Skeletal muscle satellite cell (primary cell): ENCODE measurements at regions not wholly inside any gene's neighbourhood (a gene's known extent, or its start where the extent isn't known, plus 50 kb on each side); places are given as distances from the start of the nearest gene placed in this dataset.
"Not testable (repeated sequence)": the region's sequence is repeated elsewhere in the genome, so short reads cannot be mapped to it uniquely, and the experiment has no call there.

ENCODE experiments used
- H3K27me3 ChIP-seq: 2 replicates; pipeline ENCODE4 v1.7.0; 2013; ENCODE audit warnings: low read length; ENCODE audit not compliant: control insufficient read depth, insufficient read depth
- H3K36me3 ChIP-seq: 2 replicates; pipeline ENCODE4 v1.7.0; 2013; ENCODE audit warnings: mild to moderate bottlenecking, control low read depth, low read length; ENCODE audit not compliant: insufficient read depth
- H3K4me1 ChIP-seq: 2 replicates; pipeline ENCODE4 v1.7.0; 2013; ENCODE audit warnings: low read length; ENCODE audit not compliant: control insufficient read depth, insufficient read depth
- H3K4me2 ChIP-seq: 2 replicates; pipeline ENCODE4 v1.7.0; 2013; ENCODE audit warnings: mild to moderate bottlenecking, low read length
- H3K4me3 ChIP-seq: 2 replicates; pipeline ENCODE4 v1.7.0; 2013; ENCODE audit warnings: low read length
- H3K9ac ChIP-seq: 2 replicates; pipeline ENCODE4 v1.7.0; 2013; ENCODE audit warnings: mild to moderate bottlenecking, low read depth, low read length, moderate library complexity
- H3K9me3 ChIP-seq: replicated peaks from 2 replicates; pipeline ENCODE4 v1.7.0; 2013; ENCODE audit warnings: mild to moderate bottlenecking, control low read depth, low read length

DNA sequence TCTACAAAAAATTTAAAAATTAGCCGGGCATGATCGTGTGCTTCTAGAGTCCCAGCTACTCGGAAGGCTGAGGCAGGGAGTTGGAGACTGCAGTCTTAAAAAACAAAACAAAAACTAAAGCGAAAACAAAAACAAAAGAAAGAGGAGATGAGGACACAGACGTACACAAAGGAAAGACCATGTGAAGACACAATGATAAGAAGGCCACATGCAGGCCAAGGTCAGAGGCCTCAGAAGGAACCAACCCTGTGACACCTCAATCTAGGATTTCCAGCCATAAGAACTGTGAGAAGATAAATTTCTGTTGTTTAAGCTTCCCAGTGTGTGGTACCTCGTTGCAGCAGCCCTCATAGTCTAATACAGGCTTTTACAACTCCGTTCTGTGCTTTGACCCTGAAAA, 177.0 kb upstream of the ATP6AP2 start:
- peaks cover 54% of the 10 kb centered on the region for H3K27me3 ChIP-seq

DNA sequence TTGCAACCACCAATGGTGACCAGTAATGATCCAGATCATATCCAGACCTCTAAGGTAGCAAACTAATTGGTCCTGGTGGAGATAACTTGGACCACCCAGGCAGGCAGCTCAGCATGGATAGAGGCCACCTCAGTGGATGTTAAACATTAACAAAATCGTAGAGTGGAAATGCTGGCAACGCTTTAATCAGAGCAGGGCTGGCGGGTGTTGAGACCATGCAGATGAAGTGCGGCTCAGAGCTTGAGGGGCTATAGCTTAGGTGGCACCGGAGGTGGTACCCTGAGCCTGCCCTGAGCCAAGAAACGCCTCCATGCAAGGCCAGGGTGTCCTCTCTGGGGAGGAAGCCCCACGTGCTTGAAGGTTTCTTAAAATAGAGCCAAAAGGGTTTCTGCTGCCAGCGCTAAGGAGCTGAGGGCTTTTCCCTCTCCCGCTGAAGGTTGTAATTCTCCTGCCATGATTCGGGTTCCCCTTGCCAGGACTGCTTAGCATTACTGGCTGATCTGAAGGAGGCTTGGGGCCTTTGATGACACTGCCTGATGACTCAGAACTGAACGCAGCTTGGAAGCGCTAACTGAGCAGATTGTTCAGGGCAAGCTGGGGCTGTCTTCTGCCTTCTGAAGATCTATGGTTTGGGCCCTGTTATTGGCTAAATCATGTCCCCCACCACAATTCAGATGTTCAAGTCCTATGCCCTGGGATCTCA, 177.8 kb upstream of the ATP6AP2 start:
- H3K36me3 ChIP-seq: no peaks in the 10 kb centered on the region
- H3K9ac ChIP-seq: no peak overlapping the region
- no peak overlapping the region for H3K4me2 ChIP-seq
- no peak overlapping the region for H3K4me3 ChIP-seq
- peaks cover 59% of the 10 kb centered on the region for H3K27me3 ChIP-seq
- H3K4me1 ChIP-seq: no peaks in the 10 kb centered on the region
- H3K9me3 ChIP-seq: no peaks in the 10 kb centered on the region

More for the DNA sequence above, 177.0 kb upstream of the ATP6AP2 start:
- Histone ChIP-seq H3K9ac (no peak overlapping the region), H3K4me2 (no peak overlapping the region), H3K4me1 (no peaks in the 10 kb centered on the region), H3K4me3 (no peak overlapping the region), H3K36me3 (no peaks in the 10 kb centered on the region), H3K9me3 (no peaks in the 10 kb centered on the region)

DNA sequence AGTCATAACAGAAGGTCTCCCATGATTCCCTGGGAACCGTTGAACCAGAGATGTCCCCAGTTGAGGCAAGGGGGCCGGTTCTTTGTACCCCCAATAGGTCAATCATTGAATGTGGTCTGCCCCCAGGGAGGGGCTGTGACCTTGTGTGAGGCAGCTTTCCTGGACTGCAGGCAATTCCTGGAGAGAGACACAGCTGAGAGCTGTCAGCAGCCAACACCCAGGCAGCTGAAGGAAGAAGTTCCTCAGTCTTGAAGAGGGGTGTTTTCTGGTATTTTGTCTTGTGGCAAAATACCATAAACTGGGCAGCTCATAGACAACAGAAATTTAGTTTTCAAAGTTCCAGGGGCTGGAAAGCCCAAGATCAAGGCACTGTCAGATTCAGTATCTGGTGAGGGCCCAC, 185.7 kb upstream of the ATP6AP2 start:
- no peak overlapping the region for H3K4me3 ChIP-seq
- no peak overlapping the region for H3K4me2 ChIP-seq
- H3K9me3 ChIP-seq: no peaks in the 10 kb centered on the region
- H3K9ac ChIP-seq: no peak overlapping the region
- H3K4me1 ChIP-seq: no peaks in the 10 kb centered on the region
- peaks cover 25% of the 10 kb centered on the region for H3K27me3 ChIP-seq
- no peaks in the 10 kb centered on the region for H3K36me3 ChIP-seq

DNA sequence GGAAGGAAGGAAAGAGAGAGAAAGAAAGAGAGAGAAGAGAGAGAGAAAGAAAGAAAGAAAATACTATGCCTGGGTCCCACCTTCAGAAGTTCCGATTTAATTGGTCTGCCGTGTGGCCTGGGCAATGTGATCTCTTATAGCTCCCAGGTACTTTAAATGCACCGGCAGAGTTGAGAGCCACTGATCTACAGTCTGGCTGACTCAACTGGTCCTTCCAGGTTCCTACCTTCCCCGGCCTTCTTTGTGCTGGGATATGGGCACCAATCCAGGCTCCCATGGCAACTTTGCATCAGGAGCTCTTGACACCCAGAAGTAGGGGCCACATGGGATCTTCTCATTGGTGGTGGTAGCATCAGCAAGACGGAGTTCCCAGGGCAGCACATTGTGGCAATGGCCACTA, 186.5 kb upstream of the ATP6AP2 start:
- Histone ChIP-seq H3K4me1 (no peaks in the 10 kb centered on the region), H3K9me3 (no peaks in the 10 kb centered on the region), H3K9ac (no peak overlapping the region), H3K4me3 (no peak overlapping the region), H3K27me3 (peaks cover 20% of the 10 kb centered on the region), H3K36me3 (no peaks in the 10 kb centered on the region), H3K4me2 (no peak overlapping the region)

DNA sequence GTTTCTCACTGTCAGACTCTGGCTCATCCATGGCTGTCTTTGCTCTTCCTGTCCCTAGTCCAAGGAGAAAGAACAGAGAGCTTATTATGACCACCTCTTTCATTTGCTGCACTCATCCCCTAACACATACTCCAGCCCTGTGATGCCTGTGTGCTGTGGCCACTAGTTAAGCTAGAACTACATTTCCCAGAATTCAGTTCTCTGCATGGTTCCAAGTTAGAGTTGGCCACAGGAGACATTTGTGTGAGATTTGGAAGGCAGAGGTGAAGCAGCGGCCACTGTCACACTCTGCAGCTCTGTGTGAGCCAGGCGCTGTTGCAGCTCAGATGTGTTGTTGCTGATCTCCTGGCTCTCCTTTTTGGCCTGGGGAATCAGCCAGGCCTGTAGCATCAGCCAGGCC, 188.2 kb upstream of the ATP6AP2 start:
- Histone ChIP-seq H3K9ac (no peak overlapping the region), H3K27me3 (peaks cover 5% of the 10 kb centered on the region), H3K4me3 (no peak overlapping the region), H3K4me2 (no peak overlapping the region), H3K4me1 (no peaks in the 10 kb centered on the region), H3K36me3 (no peaks in the 10 kb centered on the region), H3K9me3 (no peaks in the 10 kb centered on the region)

DNA sequence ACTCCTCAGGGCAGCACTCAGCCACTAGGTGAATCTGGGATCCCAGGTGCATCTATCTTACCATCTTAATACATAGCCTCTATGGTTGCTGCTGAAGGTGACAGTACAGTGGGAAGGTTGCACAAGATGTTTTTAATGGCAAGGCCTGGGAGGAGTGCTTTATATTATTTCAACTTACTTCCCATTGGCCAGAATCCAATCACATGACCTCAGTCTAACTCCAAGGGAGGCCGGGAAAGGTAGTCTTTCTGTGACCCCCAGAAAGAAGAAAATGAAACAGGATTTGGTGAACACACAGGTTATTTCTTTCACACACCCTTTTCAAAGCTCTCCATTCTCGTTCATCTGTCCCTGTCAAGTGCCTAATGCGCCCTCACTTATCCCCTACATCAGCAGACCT, 189.1 kb upstream of the ATP6AP2 start:
- no peaks in the 10 kb centered on the region for H3K4me1 ChIP-seq
- no peak overlapping the region for H3K9ac ChIP-seq
- no peaks in the 10 kb centered on the region for H3K27me3 ChIP-seq
- H3K36me3 ChIP-seq: no peaks in the 10 kb centered on the region
- H3K4me2 ChIP-seq: no peak overlapping the region
- H3K9me3 ChIP-seq: no peaks in the 10 kb centered on the region
- no peak overlapping the region for H3K4me3 ChIP-seq

DNA sequence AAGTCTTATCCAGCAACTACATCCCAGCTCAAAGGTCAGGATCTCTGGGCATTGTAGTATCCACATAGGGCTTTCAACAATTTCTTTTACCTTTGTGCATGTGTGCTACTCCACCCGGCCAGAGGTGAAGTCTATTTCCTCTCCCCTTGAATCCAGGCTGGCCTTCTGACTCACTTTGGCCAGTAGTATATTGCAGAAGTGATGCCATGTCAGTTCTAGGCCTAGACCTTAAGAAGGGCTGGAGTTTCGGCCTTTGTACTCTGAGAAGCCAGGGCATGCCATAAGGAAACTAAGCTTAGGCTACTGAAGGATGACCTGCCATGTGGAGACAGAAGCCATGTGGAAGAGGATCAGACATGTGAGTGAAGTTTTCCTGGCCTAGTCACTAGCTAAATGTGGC, 191.2 kb upstream of the ATP6AP2 start:
- Histone ChIP-seq H3K36me3 (no peaks in the 10 kb centered on the region), H3K4me3 (no peak overlapping the region), H3K4me2 (no peak overlapping the region), H3K9me3 (no peaks in the 10 kb centered on the region), H3K4me1 (no peaks in the 10 kb centered on the region), H3K9ac (no peak overlapping the region), H3K27me3 (peaks cover 2% of the 10 kb centered on the region)

DNA sequence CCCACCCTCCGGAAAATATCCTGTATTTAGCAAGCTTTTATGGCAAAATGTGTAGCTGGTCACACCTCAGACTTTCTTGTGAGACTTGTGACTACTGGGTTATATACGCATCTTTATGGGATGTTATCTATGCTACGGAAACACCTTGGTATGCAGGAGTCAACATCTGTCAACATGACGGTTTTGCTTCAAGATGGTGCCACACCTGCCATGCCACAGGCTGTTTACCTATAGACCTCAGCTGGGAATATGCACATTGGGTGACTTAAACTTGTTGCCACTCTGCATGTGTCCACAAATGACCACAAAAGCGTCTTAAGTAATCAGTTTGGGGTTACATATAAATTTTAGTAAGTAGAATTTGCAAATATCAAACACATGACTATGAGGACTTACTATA, 192.3 kb upstream of the ATP6AP2 start:
- H3K4me2 ChIP-seq: no peak overlapping the region
- H3K9me3 ChIP-seq: no peaks in the 10 kb centered on the region
- no peaks in the 10 kb centered on the region for H3K36me3 ChIP-seq
- H3K27me3 ChIP-seq: peaks cover 13% of the 10 kb centered on the region
- H3K4me1 ChIP-seq: no peaks in the 10 kb centered on the region
- no peak overlapping the region for H3K9ac ChIP-seq
- H3K4me3 ChIP-seq: no peak overlapping the region

DNA sequence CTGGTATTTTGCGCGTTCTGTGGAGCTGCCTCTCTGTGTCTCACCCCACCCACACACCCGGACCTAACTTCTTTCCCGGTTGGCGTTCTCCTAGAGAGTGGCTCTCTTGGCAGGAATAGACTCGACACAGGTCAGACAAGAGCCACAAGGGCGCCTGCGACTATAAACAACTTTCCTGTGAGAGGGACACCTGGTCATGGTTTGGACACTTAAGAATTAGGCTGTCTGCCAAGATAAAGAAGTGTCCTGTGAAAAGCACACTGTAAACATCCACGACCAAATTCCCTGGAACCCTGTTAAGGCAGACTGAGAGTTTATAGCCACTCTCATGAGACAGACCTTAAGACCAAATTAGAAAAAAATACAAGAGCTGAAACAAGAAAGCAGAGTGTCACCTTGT, 192.9 kb upstream of the ATP6AP2 start:
- peaks cover 13% of the 10 kb centered on the region for H3K27me3 ChIP-seq
- not testable (repeated sequence) for H3K36me3 ChIP-seq

DNA sequence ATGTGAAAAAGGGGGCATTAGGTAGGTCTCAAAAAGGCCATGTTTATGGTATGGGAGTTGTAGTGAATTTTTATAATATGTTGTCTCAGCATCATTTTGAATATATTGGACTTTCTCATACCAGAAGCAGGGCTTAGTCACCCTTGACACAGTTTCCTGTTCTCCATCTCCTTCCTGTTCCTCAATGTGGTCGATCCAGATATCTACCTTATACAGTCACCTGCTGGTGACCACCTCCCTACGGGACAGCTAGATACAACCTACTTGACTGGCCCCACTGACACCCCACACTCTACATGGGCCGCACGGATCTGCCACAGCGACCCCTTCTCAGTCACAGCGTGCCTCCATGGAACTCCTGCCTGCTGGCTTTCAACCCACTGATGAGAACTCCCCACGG, 193.5 kb upstream of the ATP6AP2 start:
- H3K4me3 ChIP-seq, H3K4me2 ChIP-seq, H3K4me1 ChIP-seq, H3K9ac ChIP-seq, H3K9me3 ChIP-seq, H3K36me3 ChIP-seq: not testable (repeated sequence)
- H3K27me3 ChIP-seq: peaks cover 13% of the 10 kb centered on the region

More for the DNA sequence above, 192.9 kb upstream of the ATP6AP2 start:
- H3K9me3 ChIP-seq, H3K4me1 ChIP-seq, H3K9ac ChIP-seq, H3K4me2 ChIP-seq, H3K4me3 ChIP-seq: not testable (repeated sequence)

DNA sequence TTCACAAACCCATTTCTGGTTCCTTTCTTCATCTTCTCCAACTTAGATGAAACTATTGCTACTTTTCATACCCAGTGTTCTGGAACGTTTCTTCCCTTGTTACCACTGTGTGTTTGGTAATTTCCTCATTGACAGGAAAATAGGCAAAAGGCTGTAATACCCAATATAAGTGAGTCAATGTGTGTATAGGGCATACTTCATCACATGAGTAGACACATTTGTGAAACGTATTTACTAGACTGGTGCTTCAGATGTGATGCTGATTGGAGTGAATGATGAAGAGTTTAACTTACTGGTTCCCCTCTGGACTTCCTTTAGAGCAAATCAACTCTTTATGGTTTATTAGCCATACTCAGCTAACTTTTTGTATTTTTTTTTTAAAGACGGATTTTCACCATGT, 195.1 kb upstream of the ATP6AP2 start:
- no peaks in the 10 kb centered on the region for H3K9me3 ChIP-seq
- H3K4me1 ChIP-seq: no peaks in the 10 kb centered on the region
- H3K36me3 ChIP-seq: no peaks in the 10 kb centered on the region
- no peak overlapping the region for H3K4me2 ChIP-seq
- no peak overlapping the region for H3K4me3 ChIP-seq
- no peak overlapping the region for H3K9ac ChIP-seq
- peaks cover 13% of the 10 kb centered on the region for H3K27me3 ChIP-seq

DNA sequence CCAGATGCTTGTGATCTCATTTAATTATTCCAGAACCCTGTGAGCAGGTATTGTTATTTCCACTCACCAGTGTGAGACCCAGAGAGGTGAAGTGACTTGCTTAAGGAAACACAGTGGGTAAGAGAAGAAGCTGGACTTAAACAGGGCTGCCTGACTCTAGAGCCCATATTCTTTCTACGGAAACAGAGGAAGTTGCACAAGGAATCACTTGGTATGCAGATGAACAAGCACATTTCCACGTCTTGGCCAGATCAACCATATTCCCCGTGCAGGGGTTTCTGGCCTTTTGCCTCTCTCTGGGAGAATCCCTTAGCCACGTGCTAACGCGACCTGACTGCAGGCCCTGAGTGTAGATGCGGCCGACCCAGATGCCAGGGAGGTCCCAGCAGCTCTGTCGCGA, 195.5 kb upstream of the ATP6AP2 start:
- Histone ChIP-seq H3K4me1 (no peaks in the 10 kb centered on the region), H3K4me3 (no peak overlapping the region), H3K9me3 (no peaks in the 10 kb centered on the region), H3K36me3 (no peaks in the 10 kb centered on the region), H3K9ac (no peak overlapping the region), H3K4me2 (no peak overlapping the region), H3K27me3 (peaks cover 13% of the 10 kb centered on the region)
